ENCODE measurements at regions not wholly inside any gene's neighbourhood (a gene's known extent, or its start where the extent isn't known, plus 50 kb on each side); places are given as distances from the start of the nearest gene placed in this dataset.

DNA sequence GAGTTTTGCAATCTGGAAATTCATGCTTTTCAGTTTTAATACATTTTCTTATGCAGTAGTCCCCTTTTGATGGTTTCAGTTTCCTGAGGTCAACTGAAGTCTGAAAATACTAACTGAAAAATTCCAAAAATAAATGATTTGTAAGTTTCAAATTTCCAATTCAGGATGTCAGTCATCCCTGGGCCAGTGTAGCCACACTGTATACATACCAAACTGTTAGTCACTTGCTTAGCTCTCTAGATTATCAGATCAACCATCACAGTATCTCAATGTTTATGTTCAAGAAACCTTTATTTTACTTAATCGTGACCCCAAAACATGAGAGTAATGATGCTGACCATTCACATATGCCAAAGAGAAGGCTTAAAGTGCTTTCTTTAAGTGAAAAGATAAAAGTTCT is 715.5 kb downstream of the GBE1 start:
- TF ChIP-seq HMGXB4 (CRISPR knock-in tag; IDR thresholded peaks at IDR 0.05; ENCODE audit: borderline replicate concordance): no peak
- TF ChIP-seq POLR2A (IDR thresholded peaks at IDR 0.05; ENCODE audit: low read length): no peak
- TF ChIP-seq, protein P1, sequence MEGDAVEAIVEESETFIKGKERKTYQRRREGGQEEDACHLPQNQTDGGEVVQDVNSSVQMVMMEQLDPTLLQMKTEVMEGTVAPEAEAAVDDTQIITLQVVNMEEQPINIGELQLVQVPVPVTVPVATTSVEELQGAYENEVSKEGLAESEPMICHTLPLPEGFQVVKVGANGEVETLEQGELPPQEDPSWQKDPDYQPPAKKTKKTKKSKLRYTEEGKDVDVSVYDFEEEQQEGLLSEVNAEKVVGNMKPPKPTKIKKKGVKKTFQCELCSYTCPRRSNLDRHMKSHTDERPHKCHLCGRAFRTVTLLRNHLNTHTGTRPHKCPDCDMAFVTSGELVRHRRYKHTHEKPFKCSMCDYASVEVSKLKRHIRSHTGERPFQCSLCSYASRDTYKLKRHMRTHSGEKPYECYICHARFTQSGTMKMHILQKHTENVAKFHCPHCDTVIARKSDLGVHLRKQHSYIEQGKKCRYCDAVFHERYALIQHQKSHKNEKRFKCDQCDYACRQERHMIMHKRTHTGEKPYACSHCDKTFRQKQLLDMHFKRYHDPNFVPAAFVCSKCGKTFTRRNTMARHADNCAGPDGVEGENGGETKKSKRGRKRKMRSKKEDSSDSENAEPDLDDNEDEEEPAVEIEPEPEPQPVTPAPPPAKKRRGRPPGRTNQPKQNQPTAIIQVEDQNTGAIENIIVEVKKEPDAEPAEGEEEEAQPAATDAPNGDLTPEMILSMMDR (IDR thresholded peaks at IDR 0.05): no peak
- no peak for TF ChIP-seq EP300 (IDR thresholded peaks at IDR 0.05)
- no peak for TF ChIP-seq POLR2AphosphoS2 (conservative IDR thresholded peaks at IDR 0.05; ENCODE audit: low read length)
- TF ChIP-seq HDAC2 (IDR thresholded peaks at IDR 0.05): no peak
- TF ChIP-seq, protein P2, sequence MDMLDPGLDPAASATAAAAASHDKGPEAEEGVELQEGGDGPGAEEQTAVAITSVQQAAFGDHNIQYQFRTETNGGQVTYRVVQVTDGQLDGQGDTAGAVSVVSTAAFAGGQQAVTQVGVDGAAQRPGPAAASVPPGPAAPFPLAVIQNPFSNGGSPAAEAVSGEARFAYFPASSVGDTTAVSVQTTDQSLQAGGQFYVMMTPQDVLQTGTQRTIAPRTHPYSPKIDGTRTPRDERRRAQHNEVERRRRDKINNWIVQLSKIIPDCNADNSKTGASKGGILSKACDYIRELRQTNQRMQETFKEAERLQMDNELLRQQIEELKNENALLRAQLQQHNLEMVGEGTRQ (IDR thresholded peaks at IDR 0.05): no peak
- TF ChIP-seq RARB (CRISPR knock-in tag; IDR thresholded peaks at IDR 0.05): no peak

All from A549 (cell line).